MCF 10A (cell line): ENCODE measurements at regions not wholly inside any gene's neighbourhood (a gene's known extent, or its start where the extent isn't known, plus 50 kb on each side); places are given as distances from the start of the nearest gene placed in this dataset.

Source experiments
- BruUV-seq: library from RNA; stranded (reverse); fragments of 400-500 nt; replicated peaks from 2 replicates; lab custom pipeline; 2021; lab: Mats Ljungman, UMichigan
- CTCF ChIA-PET: fragments of 300-600 bp; sonication (Branson Sonifier 250); formaldehyde crosslinking; extraction: SDS; loops from one replicate; lab custom pipeline; 2021; ENCODE audit warnings: antibody characterized with exemption, inconsistent platforms; lab: Yijun Ruan, JAX
- POLR2A ChIA-PET: fragments of 300-600, 350-650 bp; sonication (Branson Sonifier 250); formaldehyde crosslinking; extraction: SDS; loops from one replicate; lab custom pipeline; 2020; ENCODE audit warnings: antibody characterized with exemption, inconsistent platforms; lab: Yijun Ruan, JAX
- DNase-seq: peaks from one replicate; pipeline ENCODE4 v3.0.0-alpha.2; 2018; ENCODE audit not compliant: unreplicated experiment
- H3K27ac Mint-ChIP-seq: one replicate; pipeline ENCODE4 v1.8.0; 2022; ENCODE audit warnings: mild to moderate bottlenecking, low read depth, mixed read lengths; ENCODE audit not compliant: unreplicated experiment
- H3K27me3 Mint-ChIP-seq: one replicate; pipeline ENCODE4 v1.8.0; 2022; ENCODE audit warnings: mixed read lengths; ENCODE audit not compliant: insufficient read depth, unreplicated experiment
- H3K36me3 Mint-ChIP-seq: one replicate; pipeline ENCODE4 v1.8.0; 2022; ENCODE audit warnings: mild to moderate bottlenecking, moderate library complexity, mixed read lengths; ENCODE audit not compliant: insufficient read depth, unreplicated experiment
- H3K4me1 Mint-ChIP-seq: one replicate; pipeline ENCODE4 v1.8.0; 2022; ENCODE audit warnings: mixed read lengths; ENCODE audit not compliant: insufficient read depth, unreplicated experiment
- H3K4me3 Mint-ChIP-seq: one replicate; pipeline ENCODE4 v1.8.0; 2022; ENCODE audit warnings: mild to moderate bottlenecking, moderate library complexity, mixed read lengths; ENCODE audit not compliant: unreplicated experiment
- H3K9me3 Mint-ChIP-seq: one replicate; pipeline ENCODE4 v1.8.0; 2022; ENCODE audit warnings: mixed read lengths; ENCODE audit not compliant: unreplicated experiment
- CTCF ChIP-seq: fragments of 200-600 bp; IDR thresholded peaks from one replicate; pipeline ENCODE4 v1.8.0; 2022; ENCODE audit warnings: antibody characterized with exemption, mild to moderate bottlenecking; ENCODE audit not compliant: unreplicated experiment
- intact Hi-C: fragments of 100-400 bp; cut with micrococcal nuclease; formaldehyde crosslinking; loops from 2 replicates; pipeline ENCODE4 v1.14.1; 2022

DNA sequence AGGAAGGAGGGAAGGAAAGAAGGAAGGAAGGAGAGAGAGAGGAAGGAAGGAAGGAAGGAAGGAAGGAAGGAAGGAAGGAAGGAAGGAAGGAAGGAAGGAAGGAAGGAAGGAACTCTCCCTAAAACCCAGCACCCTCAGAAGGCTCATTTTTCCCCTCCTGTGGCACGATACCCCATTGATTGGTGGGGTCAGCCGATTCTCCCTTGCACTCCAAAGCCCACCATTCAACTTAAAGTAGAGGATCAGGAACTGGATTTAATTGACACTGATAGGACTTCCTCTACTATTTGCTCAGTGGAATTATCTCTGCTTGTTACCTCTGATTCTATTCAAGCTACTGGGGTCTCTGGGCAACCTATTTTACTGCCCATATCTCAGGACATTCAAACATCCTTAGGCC is 199.2 kb upstream of the MAOA start:
- Mint-ChIP-seq H3K27me3 (peaks cover 62% of the 10 kb centered on the region), H3K36me3 (peaks cover 6% of the 10 kb centered on the region), H3K4me3 (no peak overlapping the region), H3K27ac (no peak overlapping the region), H3K9me3 (peaks cover 6% of the 10 kb centered on the region), H3K4me1 (no peaks in the 10 kb centered on the region)
- CTCF ChIA-PET: no interaction called here
- POLR2A ChIA-PET: no interaction called here
- intact Hi-C loops: no loop called here
- TF ChIP-seq CTCF: no peak
- BruUV-seq: no TSS peak
- no peak for DNase-seq

DNA sequence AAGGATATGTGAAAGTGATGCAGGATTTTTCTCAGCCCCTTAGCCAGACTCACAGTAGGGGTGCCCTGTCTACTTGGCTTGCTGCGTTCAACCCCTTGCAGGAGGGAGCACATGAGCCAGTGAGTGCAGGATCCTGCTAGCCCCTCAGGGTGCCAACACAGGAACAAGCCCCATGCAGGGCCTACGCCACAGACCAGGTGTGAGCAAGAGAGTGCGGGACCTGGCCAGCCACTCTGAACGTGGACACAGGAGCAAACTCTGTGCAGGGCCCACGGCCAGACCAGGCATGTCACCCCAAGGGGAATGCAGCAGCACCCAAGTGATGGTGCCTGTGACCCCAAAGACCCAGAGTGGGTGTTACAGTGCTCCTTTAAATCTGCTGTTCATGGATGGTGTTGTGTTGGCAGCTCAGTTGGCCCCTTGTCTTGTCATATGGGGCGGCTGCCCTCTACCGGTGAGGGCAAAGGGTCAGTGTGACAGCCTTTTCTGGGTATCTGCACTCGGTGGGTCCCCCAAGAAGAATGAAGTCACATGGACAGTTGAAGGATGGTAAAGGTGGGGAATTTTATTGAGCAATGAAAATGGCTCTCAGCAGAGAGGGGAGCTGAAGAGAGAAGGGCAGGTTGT is 188.4 kb upstream of the MAOA start:
- TF ChIP-seq CTCF: peak; percentile 17
- BruUV-seq: no TSS peak
- peak; percentile 16 for DNase-seq
- intact Hi-C loops: no loop called here
- ChIA-PET CTCF (interaction anchor here (0.6 kb wide), 1 partner anchor 1966 kb away, joined by 3 read pairs; no protein-coding TSS in a partner anchor), POLR2A (no interaction called here)
- no peaks in the 10 kb centered on the region for H3K36me3 Mint-ChIP-seq
- H3K27me3 Mint-ChIP-seq: peaks cover 47% of the 10 kb centered on the region
- no peaks in the 10 kb centered on the region for H3K9me3 Mint-ChIP-seq
- no peak overlapping the region for H3K4me3 Mint-ChIP-seq
- no peaks in the 10 kb centered on the region for H3K4me1 Mint-ChIP-seq
- no peak overlapping the region for H3K27ac Mint-ChIP-seq

GRCh38 chrX:43469391-43470054 is 186.6 kb upstream of the MAOA start:
- Mint-ChIP-seq H3K4me3 (no peak overlapping the region), H3K4me1 (no peaks in the 10 kb centered on the region), H3K36me3 (no peaks in the 10 kb centered on the region), H3K27me3 (peaks cover 46% of the 10 kb centered on the region), H3K9me3 (no peaks in the 10 kb centered on the region), H3K27ac (no peak overlapping the region)
- intact Hi-C loops: no loop called here
- DNase-seq: peak; percentile 22
- ChIA-PET CTCF (interaction anchor here (0.6 kb wide), 1 partner anchor 631 kb away, joined by 4 read pairs; no protein-coding TSS in a partner anchor), POLR2A (no interaction called here)
- TF ChIP-seq CTCF: no peak
- no TSS peak for BruUV-seq

GRCh38 chrX:43474321-43474720 is 181.8 kb upstream of the MAOA start:
- Mint-ChIP-seq H3K4me3 (no peak overlapping the region), H3K36me3 (no peaks in the 10 kb centered on the region), H3K27me3 (peaks cover 32% of the 10 kb centered on the region), H3K9me3 (no peaks in the 10 kb centered on the region), H3K27ac (no peak overlapping the region), H3K4me1 (no peaks in the 10 kb centered on the region)
- peak; percentile 28 for DNase-seq
- TF ChIP-seq CTCF: no peak
- CTCF ChIA-PET: no interaction called here
- BruUV-seq: no TSS peak
- POLR2A ChIA-PET: no interaction called here
- intact Hi-C loops: no loop called here
